K562 (cell line): ENCODE measurements at regions not wholly inside any gene's neighbourhood (a gene's known extent, or its start where the extent isn't known, plus 50 kb on each side); places are given as distances from the start of the nearest gene placed in this dataset.

Experiments
- ATAC-seq: fragments of 200-7000 bp; cut with Tn5 transposase; 3 replicates; pipeline ENCODE4 v1.9.1; 2020; ENCODE audit warnings: moderate library complexity
- BruUV-seq: library from RNA; stranded (reverse); fragments of 400-500 nt; replicated peaks from 2 replicates; lab custom pipeline; 2021; lab: Mats Ljungman, UMichigan
- CTCF ChIA-PET: fragments of 300-600 bp; formaldehyde crosslinking; extraction: SDS; loops from one replicate; lab custom pipeline; 2021; ENCODE audit warnings: low intra/inter-chr PET ratio; lab: Yijun Ruan, JAX
- POLR2A ChIA-PET: fragments of 300-600, 350-650 bp; sonication (Branson Sonifier 250); formaldehyde crosslinking; extraction: SDS; loops from one replicate; lab custom pipeline; 2021; ENCODE audit warnings: antibody characterized with exemption, inconsistent platforms; lab: Yijun Ruan, JAX
- DNase-seq, 4 experiments: peaks; one replicate each; pipeline versions ENCODE4 v3.0.0 to v3.0.0-alpha.2; 2011 to 2018; ENCODE audit warnings: low spot score in 3 of 4, mixed read lengths in 3 of 4; ENCODE audit errors: extremely low read depth in 1 of 4
- FAIRE-seq: peaks from 2 replicates; lab custom pipeline; 2011; peaks lifted over from hg19 to GRCh38; lab: Jason Lieb, UNC
- H2AFZ ChIP-seq: 2 replicates; pipeline ENCODE4 v1.6.0; 2011; ENCODE audit warnings: low read depth, low read length, control low read depth, inconsistent platforms
- H3K27ac ChIP-seq: fragments of 200-600 bp; 3 replicates; pipeline ENCODE4 v1.8.0; 2011; ENCODE audit warnings: low read depth, mild to moderate bottlenecking, control low read depth, inconsistent platforms, low read length, moderate library complexity, mixed read lengths; ENCODE audit errors: extremely low read depth
- H3K27me3 ChIP-seq, 2 experiments: fragments of 300-600 bp in 1 of 2; 2 replicates in 1 of 2; 3 replicates in 1 of 2; pipeline versions ENCODE4 v1.6.0 to v1.8.0; 2011; ENCODE audit warnings: inconsistent platforms in 2 of 2, low read length in 2 of 2, mild to moderate bottlenecking in 1 of 2, mixed read lengths in 1 of 2, moderate library complexity in 1 of 2; ENCODE audit not compliant: control insufficient read depth in 2 of 2, insufficient read depth in 2 of 2
- H3K36me3 ChIP-seq: fragments of 300-600 bp; 3 replicates; pipeline ENCODE4 v1.8.0; 2011; ENCODE audit warnings: mild to moderate bottlenecking, low read length, inconsistent platforms; ENCODE audit not compliant: control insufficient read depth, insufficient read depth
- H3K4me1 ChIP-seq, 2 experiments: fragments of 200-600 bp in 1 of 2; replicated peaks in 1 of 2; 2 replicates in 1 of 2; 3 replicates in 1 of 2; pipeline versions ENCODE4 v1.5.1 to v1.8.0; 2011; ENCODE audit warnings: inconsistent platforms in 2 of 2, low read length in 2 of 2, mild to moderate bottlenecking in 1 of 2, mixed read lengths in 1 of 2, moderate library complexity in 1 of 2; ENCODE audit not compliant: control insufficient read depth in 2 of 2, insufficient read depth in 2 of 2
- H3K4me2 ChIP-seq: 2 replicates; pipeline ENCODE4 v1.6.1; 2011; ENCODE audit warnings: low read length, control low read depth, inconsistent platforms, mixed read lengths; ENCODE audit not compliant: insufficient read depth
- H3K4me3 ChIP-seq: fragments of 200-600 bp; sonication (generic), shearing (Covaris generic); 2 replicates; pipeline ENCODE4 v1.5.1; 2016; ENCODE audit warnings: control low read depth, inconsistent platforms
- H3K79me2 ChIP-seq: fragments of 200-600 bp; 3 replicates; pipeline ENCODE4 v1.8.0; 2011; ENCODE audit warnings: low read length, inconsistent platforms; ENCODE audit not compliant: control insufficient read depth, insufficient read depth
- H3K9ac ChIP-seq, 2 experiments: 2 replicates each; pipeline versions ENCODE4 v1.6.0 to v1.6.1; 2011; ENCODE audit warnings: low read depth in 2 of 2, low read length in 2 of 2, control low read depth in 1 of 2, inconsistent platforms in 1 of 2, mild to moderate bottlenecking in 1 of 2, mixed read lengths in 1 of 2; ENCODE audit not compliant: insufficient read depth in 1 of 2
- H3K9me1 ChIP-seq: one replicate; pipeline ENCODE4 v1.6.0; 2011; ENCODE audit warnings: inconsistent platforms, mild to moderate bottlenecking, low read length, moderate library complexity; ENCODE audit not compliant: control insufficient read depth, insufficient read depth
- H3K9me3 ChIP-seq: replicated peaks from 2 replicates; pipeline ENCODE4 v1.5.1; 2011; ENCODE audit warnings: low read depth, low read length, inconsistent platforms; ENCODE audit not compliant: control insufficient read depth, insufficient read depth
- H4K20me1 ChIP-seq: replicated peaks from 2 replicates; pipeline ENCODE4 v1.6.1; 2011; ENCODE audit warnings: low read length, inconsistent platforms, mixed read lengths; ENCODE audit not compliant: control insufficient read depth, insufficient read depth
- CEBPB ChIP-seq: fragments of 450-650 bp; IDR thresholded peaks from 2 replicates; pipeline ENCODE4 v1.6.1; 2016; ENCODE audit warnings: missing genetic modification characterization, missing compliant biosample characterization
- ETS2 ChIP-seq: IDR thresholded peaks from 2 replicates; pipeline ENCODE4 v1.6.1; 2016; ENCODE audit warnings: borderline replicate concordance, missing genetic modification characterization, mild to moderate bottlenecking, moderate library complexity, missing compliant biosample characterization; ENCODE audit not compliant: poor library complexity, severe bottlenecking
- ETV1 ChIP-seq: fragments of 450-650 bp; conservative IDR thresholded peaks from 2 replicates; pipeline ENCODE4 v1.6.1; 2016; ENCODE audit warnings: missing genetic modification characterization, control low read depth, low read depth, missing compliant biosample characterization
- FOXA3 ChIP-seq, 2 experiments: fragments of 450-650 bp in 1 of 2; sonication (generic) in 1 of 2; formaldehyde crosslinking; IDR thresholded peaks in 1 of 2; conservative IDR thresholded peaks in 1 of 2; 2 replicates each; pipeline versions ENCODE4 v1.4.0 to v1.8.0; 2020 to 2022; ENCODE audit warnings: mild to moderate bottlenecking in 2 of 2, missing genetic modification reagents in 1 of 2
- FOXP1 ChIP-seq: sonication (generic); formaldehyde crosslinking; IDR thresholded peaks from 2 replicates; pipeline ENCODE4 v1.8.0; 2022; ENCODE audit warnings: mild to moderate bottlenecking, missing genetic modification reagents
- HMG20B ChIP-seq: fragments of 250-450 bp; sonication (Bioruptor Pico); IDR thresholded peaks from 2 replicates; pipeline ENCODE4 v1.5.0; 2021; ENCODE audit warnings: mild to moderate bottlenecking
- ILK ChIP-seq: fragments of 450-650 bp; IDR thresholded peaks from 2 replicates; pipeline ENCODE4 v1.6.1; 2016; ENCODE audit warnings: missing genetic modification characterization, low read depth, mild to moderate bottlenecking, missing compliant biosample characterization, moderate library complexity, borderline replicate concordance
- JUN ChIP-seq, 2 experiments: sonication (generic) in 1 of 2; formaldehyde crosslinking in 1 of 2; IDR thresholded peaks; 2 replicates each; pipeline versions ENCODE4 v1.6.1 to v1.8.0; 2012 to 2022; ENCODE audit warnings: borderline replicate concordance in 2 of 2, mild to moderate bottlenecking in 2 of 2, improper control_type of control experiment in 1 of 2, low read depth in 1 of 2, low read length in 1 of 2, missing genetic modification reagents in 1 of 2
- KHSRP ChIP-seq: fragments of 450-650 bp; IDR thresholded peaks from 2 replicates; pipeline ENCODE4 v1.6.1; 2017
- MBD2 ChIP-seq: sonication (generic); IDR thresholded peaks from 2 replicates; pipeline ENCODE4 v1.6.1; 2016; ENCODE audit warnings: low read depth, borderline replicate concordance
- PML ChIP-seq: IDR thresholded peaks from 2 replicates; pipeline ENCODE4 v1.6.1; 2012; ENCODE audit warnings: low read length, inconsistent platforms
- RB1 ChIP-seq: fragments of 450-650 bp; IDR thresholded peaks from 2 replicates; pipeline ENCODE4 v1.6.1; 2017; ENCODE audit warnings: low read depth, mild to moderate bottlenecking
- SAFB ChIP-seq: fragments of 200-400 bp; formaldehyde crosslinking; IDR thresholded peaks from 2 replicates; pipeline ENCODE4 v1.6.1; 2017; ENCODE audit warnings: low read depth, low read length, borderline replicate concordance
- SAFB2 ChIP-seq: fragments of 200-400 bp; formaldehyde crosslinking; IDR thresholded peaks from 2 replicates; pipeline ENCODE4 v1.6.1; 2018; ENCODE audit warnings: borderline replicate concordance, low read length, low read depth, moderate library complexity; ENCODE audit not compliant: severe bottlenecking
- ZC3H11A ChIP-seq: IDR thresholded peaks from 2 replicates; pipeline ENCODE4 v1.6.1; 2012; ENCODE audit warnings: low read depth, low read length, improper control_type of control experiment
- ZNF507 ChIP-seq: conservative IDR thresholded peaks from 2 replicates; pipeline ENCODE4 v1.6.1; 2017; ENCODE audit warnings: missing genetic modification characterization, missing compliant biosample characterization
- ZSCAN32 ChIP-seq: fragments of 450-650 bp; formaldehyde crosslinking; IDR thresholded peaks from 2 replicates; pipeline ENCODE4 v1.4.0; 2020; ENCODE audit warnings: mild to moderate bottlenecking, moderate library complexity
- WGBS: fragments of 100-300 bp; shearing (Covaris generic); methylation state at CpG from one replicate; pipeline ENCODE4 v1.1.6; 2016; ENCODE audit warnings: low coverage, mixed read lengths; ENCODE audit not compliant: insufficient coverage; ENCODE audit errors: missing lambda C conversion rate; 5-methylcytosine and 5-hydroxymethylcytosine counted together
- in situ Hi-C: fragments of 300-500 bp; cut with MboI; formaldehyde crosslinking; loops from 4 replicates; pipeline ENCODE4 v1.15.0; 2018; ENCODE audit warnings: inconsistent platforms, mixed read lengths
- intact Hi-C: fragments of 100-400 bp; cut with micrococcal nuclease; formaldehyde crosslinking; loops from 2 replicates; pipeline ENCODE4 v1.14.2; 2022
- TF ChIP-seq, protein P1 (sequence below): sonication (generic); formaldehyde crosslinking; IDR thresholded peaks from 2 replicates; pipeline ENCODE4 v1.8.1; 2023; ENCODE audit warnings: mild to moderate bottlenecking, missing genetic modification reagents

DNA sequence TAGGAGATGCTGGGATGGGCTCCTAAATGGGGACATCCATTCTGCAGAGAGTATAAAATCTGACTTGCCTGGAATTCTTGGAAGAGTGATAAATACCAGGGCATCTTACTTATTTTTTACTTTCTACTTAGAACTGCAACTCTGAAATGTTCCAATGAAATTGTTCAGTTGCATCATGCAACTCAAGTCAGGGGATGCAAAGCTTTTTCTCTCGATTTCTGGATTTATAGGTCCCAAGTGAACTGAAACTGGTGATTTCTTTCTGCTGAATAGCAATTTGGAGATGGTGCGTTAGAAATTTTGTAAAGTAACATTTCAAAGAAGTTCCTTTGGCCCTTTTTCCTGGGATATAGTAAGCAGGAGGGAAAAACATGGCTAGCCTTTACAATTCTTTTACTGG lies 238.4 kb upstream of the CD180 start:
- Histone ChIP-seq H3K27me3 (no peaks in the 10 kb centered on the region), H3K36me3 (no peaks in the 10 kb centered on the region), H3K79me2 (no peaks in the 10 kb centered on the region), H3K27ac (no peak overlapping the region), H3K4me2 (no peak overlapping the region), H3K9me1 (no peaks in the 10 kb centered on the region), H3K4me3 (no peak overlapping the region), H3K9ac (no peak overlapping the region), H4K20me1 (no peaks in the 10 kb centered on the region), H2AFZ (no peak overlapping the region), H3K9me3 (no peaks in the 10 kb centered on the region), H3K4me1 (no peaks in the 10 kb centered on the region)
- TF ChIP-seq FOXP1, result no peak
- no peak for TF ChIP-seq ETV1
- no peak for TF ChIP-seq MBD2
- TF ChIP-seq ETS2 (tag), result no peak
- no peak for TF ChIP-seq RB1
- TF ChIP-seq HMG20B, result no peak
- TF ChIP-seq ZC3H11A, result no peak
- no peak for TF ChIP-seq ZSCAN32 (CRISPR knock-in tag)
- ChIA-PET CTCF (no interaction called here), POLR2A (no interaction called here)
- no peak for FAIRE-seq
- intact Hi-C loops (no loop called here), in situ Hi-C loops (no loop called here)
- no TSS peak for BruUV-seq
- 8% methylated on average over 2 of the region's 2 CpGs for WGBS
- no peak for DNase-seq
- ATAC-seq, result no peak

DNA sequence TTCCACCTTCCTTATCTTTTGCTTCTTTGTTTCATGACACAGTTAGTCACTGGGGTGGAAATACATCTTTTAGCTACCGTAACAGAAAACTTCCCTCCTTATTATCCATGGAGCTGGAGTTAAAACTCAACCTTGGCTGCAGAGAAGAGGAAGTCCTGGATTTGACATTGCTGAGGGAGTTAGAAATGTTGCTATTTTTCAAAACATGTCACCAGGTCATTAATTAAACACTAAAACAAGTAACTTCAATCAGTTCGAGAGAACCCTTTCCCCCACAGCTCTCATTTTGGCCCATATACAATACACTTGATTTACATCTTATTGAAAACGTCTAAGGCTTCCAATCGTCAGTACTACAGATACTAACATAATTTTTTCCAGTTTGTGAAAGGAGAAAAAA lies 237.9 kb upstream of the CD180 start:
- H3K79me2 ChIP-seq, result no peaks in the 10 kb centered on the region
- H3K9ac ChIP-seq, result no peak overlapping the region
- H3K36me3 ChIP-seq, result no peaks in the 10 kb centered on the region
- in situ Hi-C loops (no loop called here), intact Hi-C loops (no loop called here)
- ChIA-PET POLR2A (no interaction called here), CTCF (no interaction called here)
- H3K4me1 ChIP-seq, result no peaks in the 10 kb centered on the region
- no peak overlapping the region for H3K4me3 ChIP-seq
- no TSS peak for BruUV-seq
- no peak overlapping the region for H2AFZ ChIP-seq
- ATAC-seq (no peak), DNase-seq (no peak), FAIRE-seq (no peak)
- 0% methylated on average over 4 of the region's 4 CpGs for WGBS
- no peak overlapping the region for H3K4me2 ChIP-seq
- no peaks in the 10 kb centered on the region for H4K20me1 ChIP-seq
- no peaks in the 10 kb centered on the region for H3K9me3 ChIP-seq
- no peaks in the 10 kb centered on the region for H3K9me1 ChIP-seq
- no peaks in the 10 kb centered on the region for H3K27me3 ChIP-seq
- H3K27ac ChIP-seq, result no peak overlapping the region
- no peak for TF ChIP-seq SAFB
- TF ChIP-seq SAFB2, result no peak
- TF ChIP-seq KHSRP, result no peak
- no peak for TF ChIP-seq ETV1
- TF ChIP-seq, protein P1, sequence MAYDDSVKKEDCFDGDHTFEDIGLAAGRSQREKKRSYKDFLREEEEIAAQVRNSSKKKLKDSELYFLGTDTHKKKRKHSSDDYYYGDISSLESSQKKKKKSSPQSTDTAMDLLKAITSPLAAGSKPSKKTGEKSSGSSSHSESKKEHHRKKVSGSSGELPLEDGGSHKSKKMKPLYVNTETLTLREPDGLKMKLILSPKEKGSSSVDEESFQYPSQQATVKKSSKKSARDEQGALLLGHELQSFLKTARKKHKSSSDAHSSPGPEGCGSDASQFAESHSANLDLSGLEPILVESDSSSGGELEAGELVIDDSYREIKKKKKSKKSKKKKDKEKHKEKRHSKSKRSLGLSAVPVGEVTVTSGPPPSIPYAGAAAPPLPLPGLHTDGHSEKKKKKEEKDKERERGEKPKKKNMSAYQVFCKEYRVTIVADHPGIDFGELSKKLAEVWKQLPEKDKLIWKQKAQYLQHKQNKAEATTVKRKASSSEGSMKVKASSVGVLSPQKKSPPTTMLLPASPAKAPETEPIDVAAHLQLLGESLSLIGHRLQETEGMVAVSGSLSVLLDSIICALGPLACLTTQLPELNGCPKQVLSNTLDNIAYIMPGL, result no peak
- TF ChIP-seq FOXA3 (CRISPR knock-in tag; conservative IDR thresholded peaks at IDR 0.05 in 1 of 2, IDR thresholded peaks at IDR 0.05 in 1 of 2), result no peak
- no peak for TF ChIP-seq ZNF507 (tag)
- no peak for TF ChIP-seq JUN (IDR thresholded peaks at IDR 0.05; ENCODE audit: borderline replicate concordance, low read depth, low read length)
- no peak for TF ChIP-seq JUN (CRISPR knock-in tag; IDR thresholded peaks at IDR 0.05; ENCODE audit: borderline replicate concordance)
- no peak for TF ChIP-seq ILK
- no peak for TF ChIP-seq PML
- TF ChIP-seq CEBPB (tag), result no peak
